ENCODE measurements at regions not wholly inside any gene's neighbourhood (a gene's known extent, or its start where the extent isn't known, plus 50 kb on each side); places are given as distances from the start of the nearest gene placed in this dataset.

DNA sequence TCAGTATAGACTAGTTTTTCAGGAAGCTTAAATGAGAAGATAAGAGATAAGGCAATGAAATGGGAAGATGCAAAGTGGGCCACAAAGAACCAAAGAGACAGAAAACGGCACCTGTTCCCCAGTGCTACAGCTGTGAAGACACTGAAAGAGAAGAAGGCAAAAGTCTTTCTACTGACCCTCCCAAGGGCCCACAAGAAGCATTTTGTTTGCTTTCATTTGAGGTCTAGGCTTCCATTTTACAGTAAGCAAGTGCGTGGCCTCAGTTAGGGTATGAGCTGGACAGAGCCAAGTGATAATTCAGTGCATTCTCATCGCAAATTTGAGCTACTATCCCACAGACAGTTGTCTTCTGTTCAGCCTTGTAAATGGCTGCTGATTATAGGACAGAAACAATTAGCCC is 53.4 kb upstream of the STK17B start:
- H3K9me3 Mint-ChIP-seq, result no peaks in the 10 kb centered on the region
- H3K27ac Mint-ChIP-seq, result peak overlapping the region in 2 of 6 donors; percentile 21 to 35
- peaks cover 10 to 24% of the 10 kb centered on the region in 2 donors for H3K4me1 Mint-ChIP-seq
- peaks cover 0 to 3% (median 3%) of the 10 kb centered on the region in 3 donors for H3K27me3 Mint-ChIP-seq (ENCODE audit: low read depth in 3 of 3)
- H3K4me3 Mint-ChIP-seq, result no peak overlapping the region
- peaks cover 0 to 4% (median 3%) of the 10 kb centered on the region in 3 donors for H3K36me3 Mint-ChIP-seq
- no peak for DNase-seq

DNA sequence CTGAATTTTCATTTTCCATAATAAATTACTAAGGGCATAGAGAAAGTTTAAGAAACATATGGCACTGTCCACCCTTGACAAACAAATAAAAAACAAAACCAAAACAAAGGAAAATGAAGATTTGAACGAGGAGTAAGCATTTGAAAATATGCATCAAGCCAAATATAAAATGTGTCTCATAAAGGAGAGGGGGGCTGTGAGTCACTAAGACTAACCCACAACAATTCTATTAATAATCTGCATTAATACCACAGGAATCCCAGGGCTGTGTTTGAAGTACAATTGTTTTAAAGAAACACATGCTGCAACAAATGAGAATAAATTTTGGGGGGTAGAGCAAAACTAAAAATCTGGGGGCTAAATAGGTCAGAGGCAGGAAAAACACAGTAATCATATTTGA is 53.8 kb upstream of the STK17B start:
- peaks cover 11 to 28% of the 10 kb centered on the region in 2 donors for H3K4me1 Mint-ChIP-seq
- peaks cover 0 to 3% (median 3%) of the 10 kb centered on the region in 3 donors for H3K27me3 Mint-ChIP-seq (ENCODE audit: low read depth in 3 of 3)
- H3K9me3 Mint-ChIP-seq, result no peaks in the 10 kb centered on the region
- DNase-seq, result no peak
- H3K4me3 Mint-ChIP-seq, result no peak overlapping the region
- H3K27ac Mint-ChIP-seq, result peak overlapping the region in 3 of 6 donors; percentile 3 to 35 (median 6)
- H3K36me3 Mint-ChIP-seq, result peaks cover 0 to 4% (median 3%) of the 10 kb centered on the region in 3 donors

DNA sequence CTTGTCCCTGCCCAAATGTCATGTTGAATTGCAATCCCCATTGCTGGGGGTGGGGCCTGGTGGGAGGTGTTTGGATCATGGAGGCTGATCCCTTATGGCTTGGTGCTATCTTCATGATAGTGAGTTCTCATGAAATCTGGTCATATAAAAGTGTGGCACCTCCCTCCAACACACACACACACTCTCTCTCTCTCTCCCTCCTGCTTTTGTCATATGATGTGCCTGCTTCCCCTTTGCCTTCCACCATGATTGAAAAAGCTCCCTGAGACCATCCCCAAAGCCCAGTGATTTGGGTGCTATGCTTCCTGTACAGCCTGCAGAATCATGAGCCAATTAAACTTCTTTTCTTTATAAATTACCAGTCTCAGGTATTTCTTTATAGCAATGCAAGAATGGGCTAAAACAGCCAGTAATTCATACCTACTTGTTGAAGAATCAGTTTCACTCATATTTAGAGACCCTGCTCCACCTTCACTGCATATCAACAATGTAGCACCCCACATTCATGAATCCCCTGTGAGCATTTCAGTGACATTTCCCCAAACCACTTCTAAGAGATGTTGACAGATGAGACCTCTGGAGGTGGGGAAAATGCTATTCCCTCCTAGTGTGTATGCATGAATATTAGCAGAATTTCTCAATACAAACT is 54.8 kb upstream of the STK17B start:
- Mint-ChIP-seq H3K9me3 (no peaks in the 10 kb centered on the region), H3K36me3 (peaks cover 0 to 4% (median 3%) of the 10 kb centered on the region in 3 donors), H3K27me3 (ENCODE audit: low read depth in 3 of 3) (peaks cover 0 to 3% (median 1%) of the 10 kb centered on the region in 3 donors), H3K4me1 (peaks cover 13 to 32% of the 10 kb centered on the region in 2 donors), H3K27ac (peak overlapping the region in 1 of 6 donors; percentile 65), H3K4me3 (no peak overlapping the region)
- no peak for DNase-seq

DNA sequence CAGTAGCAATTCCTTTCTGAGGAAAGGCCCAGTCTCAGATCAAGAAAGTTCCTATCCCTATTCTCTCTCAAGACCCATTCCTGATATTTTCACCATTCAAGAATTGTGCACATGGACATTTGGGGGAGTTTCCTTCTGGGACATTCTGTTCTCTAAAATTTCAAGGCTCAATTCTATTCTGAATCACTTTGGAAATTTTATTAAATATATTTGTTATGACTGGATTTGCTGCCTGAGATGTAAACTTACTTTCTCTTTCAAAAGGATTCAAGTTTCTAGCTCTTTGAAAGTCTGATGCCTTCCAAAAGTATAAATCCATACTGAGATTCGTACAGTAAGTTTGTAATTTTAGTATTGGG is 55.3 kb upstream of the STK17B start:
- H3K27me3 Mint-ChIP-seq (ENCODE audit: low read depth in 3 of 3), result peaks cover 0 to 3% (median 1%) of the 10 kb centered on the region in 3 donors
- H3K27ac Mint-ChIP-seq, result no peak overlapping the region
- DNase-seq, result no peak
- no peak overlapping the region for H3K4me3 Mint-ChIP-seq
- H3K9me3 Mint-ChIP-seq, result no peaks in the 10 kb centered on the region
- peaks cover 0 to 4% (median 3%) of the 10 kb centered on the region in 3 donors for H3K36me3 Mint-ChIP-seq
- H3K4me1 Mint-ChIP-seq, result peaks cover 14 to 32% of the 10 kb centered on the region in 2 donors

DNA sequence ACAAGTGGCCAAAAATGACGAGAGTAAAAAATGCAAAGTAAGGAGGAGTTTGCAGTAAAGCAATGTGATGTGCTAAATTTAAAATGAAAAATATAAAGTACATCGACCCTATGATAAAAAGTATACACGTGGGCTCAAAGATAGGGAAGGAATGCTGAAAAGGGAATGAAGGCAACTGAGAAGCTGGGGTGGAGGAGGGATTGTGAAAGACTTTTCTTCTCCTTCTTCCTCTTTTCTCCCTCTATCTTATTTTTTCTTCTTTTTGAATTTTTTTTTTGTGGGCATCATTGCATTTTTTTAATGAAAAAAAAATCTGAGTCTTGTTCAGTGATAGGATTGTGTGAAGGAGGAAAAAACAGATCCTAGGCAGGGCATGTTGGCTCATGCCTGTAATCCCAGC is 57.6 kb upstream of the STK17B start:
- H3K27me3 Mint-ChIP-seq (ENCODE audit: low read depth in 3 of 3), result peaks cover 0 to 3% (median 1%) of the 10 kb centered on the region in 3 donors
- H3K36me3 Mint-ChIP-seq, result peaks cover 0 to 4% (median 3%) of the 10 kb centered on the region in 3 donors
- H3K27ac Mint-ChIP-seq, result peak overlapping the region in 5 of 6 donors; percentile 11 to 80 (median 51)
- H3K9me3 Mint-ChIP-seq, result no peaks in the 10 kb centered on the region
- no peak overlapping the region for H3K4me3 Mint-ChIP-seq
- peaks cover 28 to 51% of the 10 kb centered on the region in 2 donors for H3K4me1 Mint-ChIP-seq
- DNase-seq, result no peak

DNA sequence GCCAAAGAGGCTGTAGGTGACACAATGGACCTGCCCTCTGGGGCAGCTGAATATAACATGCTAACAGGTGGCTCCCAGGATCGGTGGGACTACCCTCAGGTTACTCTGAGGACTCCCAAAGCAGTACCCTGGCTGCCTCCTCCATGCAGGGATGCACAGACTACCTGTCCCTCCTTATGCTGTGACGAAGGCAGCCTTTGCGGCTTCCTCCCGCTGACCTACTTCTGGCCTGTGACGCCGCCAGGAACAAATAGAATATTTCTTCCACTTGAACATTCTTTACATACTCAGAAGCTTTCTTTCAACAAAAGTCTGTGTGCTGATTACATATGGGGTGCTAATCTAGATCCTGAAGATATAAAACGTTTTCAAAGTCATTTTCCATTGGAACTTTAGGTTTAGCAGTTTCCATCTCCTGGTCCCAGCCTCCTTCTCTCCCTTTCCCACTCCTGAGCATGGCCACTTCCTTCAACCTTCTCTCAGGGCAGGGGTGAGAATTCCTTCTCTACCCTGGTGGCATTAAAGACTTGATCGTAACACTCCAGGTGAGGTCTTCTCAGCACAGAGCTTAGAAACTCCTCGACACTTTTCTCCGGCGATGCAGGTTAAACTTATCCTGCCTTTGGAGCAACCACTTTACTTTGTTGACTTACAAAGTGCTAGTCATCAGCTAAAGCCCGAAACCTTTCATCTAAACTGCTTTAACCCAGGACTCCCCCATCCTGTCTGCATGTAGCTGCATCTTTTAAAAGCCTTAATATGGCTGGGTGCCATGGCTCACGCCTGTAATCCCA is 58.9 kb upstream of the STK17B start:
- DNase-seq, result peak; percentile 37 to 51 (median 37)
- Mint-ChIP-seq H3K27me3 (ENCODE audit: low read depth in 3 of 3) (peaks cover 0 to 3% (median 3%) of the 10 kb centered on the region in 3 donors), H3K4me3 (peak overlapping the region in 4 of 5 donors; percentile 8 to 32 (median 15)), H3K4me1 (peaks cover 38 to 52% of the 10 kb centered on the region in 2 donors), H3K36me3 (peaks cover 0 to 4% (median 3%) of the 10 kb centered on the region in 3 donors), H3K9me3 (no peaks in the 10 kb centered on the region), H3K27ac (peak overlapping the region; percentile 29 to 91 (median 83))

DNA sequence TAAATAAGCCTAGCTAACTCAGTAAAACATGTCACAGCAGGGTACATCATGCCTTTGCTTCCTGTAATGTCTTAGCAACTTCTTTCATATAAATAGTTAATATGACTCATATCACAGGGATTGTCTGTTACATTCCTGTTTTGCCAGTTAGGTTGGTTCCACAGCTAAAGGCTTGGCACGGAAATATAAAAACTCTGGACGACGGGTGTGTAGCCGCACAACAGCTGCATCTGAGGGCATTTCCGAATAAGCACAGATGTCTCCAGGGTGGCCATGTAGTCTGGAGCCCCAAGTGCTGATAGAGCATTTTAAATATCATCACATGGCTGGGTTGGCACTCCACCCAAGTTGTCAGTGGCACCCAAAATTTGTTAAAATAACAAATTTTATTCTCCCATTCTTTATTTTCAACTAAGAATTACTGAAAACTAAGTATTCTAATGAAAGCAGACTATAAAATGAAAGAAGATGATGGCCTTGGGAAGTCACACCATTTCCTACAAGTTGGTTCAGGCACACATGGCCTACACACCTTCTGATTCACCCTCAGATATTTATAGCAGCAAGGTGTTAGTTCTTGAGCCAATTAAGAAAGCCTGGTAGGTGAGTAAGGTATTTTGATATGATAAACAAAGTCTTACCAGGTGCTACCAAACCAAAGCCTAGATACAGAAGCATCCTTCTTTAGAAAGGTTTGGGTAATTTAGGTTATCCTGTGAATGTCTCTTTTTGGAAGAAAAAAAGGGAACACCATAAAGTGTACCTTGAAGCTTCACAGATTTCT is 61.8 kb upstream of the STK17B start:
- Mint-ChIP-seq H3K4me3 (peak overlapping the region in 2 of 5 donors; percentile 30 to 58), H3K27ac (peak overlapping the region; percentile 78 to 92 (median 89))

DNA sequence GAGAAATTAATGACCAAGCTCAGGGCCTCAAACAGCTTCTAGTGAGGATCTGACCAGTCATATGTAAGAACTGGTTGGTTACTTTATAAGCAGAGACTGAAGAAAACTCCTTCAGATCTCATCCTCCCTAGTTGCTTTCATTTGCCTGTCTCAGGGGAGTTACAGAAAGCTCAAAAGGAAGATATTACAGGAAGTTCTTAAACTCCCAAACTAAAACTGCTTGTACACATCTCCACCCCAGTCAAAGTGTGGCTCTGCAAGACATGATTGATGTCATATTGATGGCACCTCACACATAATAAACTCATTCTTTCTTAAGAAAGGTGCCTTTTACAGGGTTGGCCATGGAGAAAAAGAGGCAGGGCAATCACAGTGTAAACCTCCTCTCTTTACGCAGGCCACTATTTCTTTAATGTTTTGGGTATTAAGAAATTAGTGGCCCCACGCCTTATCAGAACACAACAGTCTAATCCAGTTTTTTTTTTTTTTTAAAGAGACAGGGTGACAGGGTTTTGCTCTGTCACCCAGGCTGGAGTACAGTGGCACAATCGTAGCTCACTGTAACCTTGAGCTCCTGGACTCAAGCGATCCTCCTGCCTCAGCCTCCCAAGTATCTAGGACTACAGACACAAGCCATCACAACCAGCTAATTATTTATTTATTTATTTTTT is 62.6 kb upstream of the STK17B start:
- H3K9me3 Mint-ChIP-seq, result no peaks in the 10 kb centered on the region
- H3K27ac Mint-ChIP-seq, result peak overlapping the region; percentile 78 to 92 (median 89)
- H3K27me3 Mint-ChIP-seq (ENCODE audit: low read depth in 3 of 3), result peaks cover 0 to 3% (median 2%) of the 10 kb centered on the region in 3 donors
- no peak for DNase-seq
- peak overlapping the region; percentile 18 to 58 (median 30) for H3K4me3 Mint-ChIP-seq
- H3K36me3 Mint-ChIP-seq, result peaks cover 0 to 5% (median 0%) of the 10 kb centered on the region in 3 donors
- peaks cover 66 to 77% of the 10 kb centered on the region in 2 donors for H3K4me1 Mint-ChIP-seq

More for the DNA sequence above, 61.8 kb upstream of the STK17B start:
- Mint-ChIP-seq H3K36me3 (peaks cover 0 to 2% (median 0%) of the 10 kb centered on the region in 3 donors), H3K27me3 (ENCODE audit: low read depth in 3 of 3) (peaks cover 0 to 3% (median 2%) of the 10 kb centered on the region in 3 donors), H3K4me1 (peaks cover 59 to 70% of the 10 kb centered on the region in 2 donors), H3K9me3 (no peaks in the 10 kb centered on the region)
- no peak for DNase-seq

DNA sequence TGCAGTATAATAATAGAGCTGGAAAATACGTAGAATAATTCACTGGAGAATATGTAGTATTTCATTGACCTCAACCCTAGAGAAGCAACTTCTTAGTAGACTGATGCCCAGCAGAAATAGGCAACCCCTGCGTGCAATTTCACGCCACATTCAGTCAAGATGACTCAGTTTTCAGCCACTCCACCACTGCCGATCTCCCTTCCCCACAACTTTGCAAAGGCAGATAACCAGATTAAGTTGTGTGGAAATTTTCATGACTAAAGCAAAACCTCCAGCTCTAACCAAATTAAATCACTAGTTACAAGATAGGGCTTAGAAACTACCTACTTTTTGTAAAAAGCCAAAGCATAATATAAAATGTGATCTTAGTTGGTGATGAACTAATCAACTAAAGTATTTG is 63.3 kb upstream of the STK17B start:
- Mint-ChIP-seq H3K9me3 (no peaks in the 10 kb centered on the region), H3K4me1 (peaks cover 74 to 84% of the 10 kb centered on the region in 2 donors), H3K27me3 (ENCODE audit: low read depth in 3 of 3) (peaks cover 0 to 3% (median 2%) of the 10 kb centered on the region in 3 donors), H3K27ac (peak overlapping the region; percentile 79 to 92 (median 88)), H3K4me3 (peak overlapping the region; percentile 18 to 69 (median 59)), H3K36me3 (peaks cover 0 to 5% (median 0%) of the 10 kb centered on the region in 3 donors)
- peak; percentile 47 to 61 (median 48) for DNase-seq

DNA sequence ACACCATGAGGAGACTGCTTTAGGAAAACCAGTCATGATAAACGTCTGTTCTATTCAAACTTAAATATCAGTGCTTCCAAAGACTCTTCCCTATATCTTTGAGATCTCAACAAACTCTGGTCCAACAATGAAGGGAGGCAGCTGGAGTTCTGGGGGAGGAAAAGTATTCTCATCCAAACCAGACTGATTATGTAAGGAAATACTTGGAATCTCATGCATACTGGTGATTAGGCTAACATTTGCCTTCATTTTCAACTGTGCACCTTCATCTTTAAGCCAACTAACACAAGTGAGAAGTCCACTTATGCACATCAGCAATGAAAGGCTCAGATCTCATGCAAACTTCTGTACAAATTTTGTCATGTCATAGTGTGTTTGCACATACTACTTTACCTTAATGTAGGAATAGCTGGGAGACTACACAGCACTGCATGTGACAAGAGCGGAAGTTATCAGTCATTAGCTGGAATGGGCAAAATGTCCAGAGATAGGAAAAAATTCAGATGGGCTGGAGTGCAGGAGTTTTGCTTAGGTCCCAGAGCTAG is 67.5 kb upstream of the STK17B start:
- peaks cover 5 to 9% (median 9%) of the 10 kb centered on the region in 3 donors for H3K27me3 Mint-ChIP-seq (ENCODE audit: low read depth in 3 of 3)
- H3K36me3 Mint-ChIP-seq, result peaks cover 0 to 5% (median 0%) of the 10 kb centered on the region in 3 donors
- no peaks in the 10 kb centered on the region for H3K9me3 Mint-ChIP-seq
- H3K4me3 Mint-ChIP-seq, result peak overlapping the region; percentile 25 to 86 (median 74)
- H3K27ac Mint-ChIP-seq, result peak overlapping the region; percentile 94 to 100 (median 98)
- DNase-seq, result no peak
- H3K4me1 Mint-ChIP-seq, result peaks cover 87 to 89% of the 10 kb centered on the region in 2 donors

DNA sequence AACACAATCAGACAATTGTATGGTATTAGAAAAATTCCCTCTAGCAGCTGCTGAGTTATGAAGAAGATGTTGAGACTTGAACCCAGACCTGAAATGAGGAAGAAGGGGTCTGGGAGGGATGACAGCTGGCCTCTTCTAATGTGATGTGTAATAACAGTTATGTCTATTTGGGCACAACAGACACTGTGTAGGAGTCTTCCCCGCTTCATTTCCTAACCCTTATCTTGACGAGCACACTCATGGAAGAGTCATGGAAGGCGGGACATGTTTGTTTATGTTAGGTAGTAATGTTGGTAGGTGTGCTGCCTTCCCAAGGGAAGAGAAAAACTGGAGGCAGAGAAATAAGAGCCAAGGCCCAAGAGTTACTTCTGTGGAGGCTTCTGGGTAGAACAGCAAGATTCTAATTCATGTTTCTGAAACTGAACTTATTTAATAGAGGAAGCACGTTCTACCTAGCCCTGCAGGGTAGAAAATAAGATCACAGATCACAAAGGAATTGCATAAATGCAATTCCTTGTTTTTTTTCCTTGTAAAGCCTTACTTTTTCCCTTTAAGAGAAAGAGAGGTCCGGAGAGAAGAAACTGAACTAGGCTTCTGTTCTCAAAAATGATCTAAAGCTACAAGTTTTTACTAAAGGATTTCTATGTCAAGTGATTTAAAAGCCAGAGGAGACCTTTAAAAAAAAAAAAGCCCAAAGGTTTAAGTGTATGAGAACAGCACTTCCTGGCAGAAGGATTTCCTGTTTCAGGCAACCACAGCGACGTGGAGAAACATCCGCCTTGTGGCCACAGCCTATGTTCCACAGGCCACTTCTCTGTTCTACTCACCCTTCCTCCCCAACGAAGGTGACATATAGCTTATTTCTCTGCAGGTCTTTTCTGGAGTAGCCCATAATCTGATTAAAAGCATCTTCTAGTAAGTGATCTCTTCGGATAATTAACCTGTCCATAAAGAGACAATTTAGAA is 68.5 kb upstream of the STK17B start:
- DNase-seq, result peak; percentile 87 to 89 (median 88)
- peaks cover 6 to 9% (median 7%) of the 10 kb centered on the region in 3 donors for H3K27me3 Mint-ChIP-seq (ENCODE audit: low read depth in 3 of 3)
- no peaks in the 10 kb centered on the region for H3K9me3 Mint-ChIP-seq
- peaks cover 0 to 5% (median 0%) of the 10 kb centered on the region in 3 donors for H3K36me3 Mint-ChIP-seq
- peak overlapping the region; percentile 59 to 86 (median 74) for H3K4me3 Mint-ChIP-seq
- peaks cover 77 to 84% of the 10 kb centered on the region in 2 donors for H3K4me1 Mint-ChIP-seq
- peak overlapping the region; percentile 94 to 100 (median 98) for H3K27ac Mint-ChIP-seq

DNA sequence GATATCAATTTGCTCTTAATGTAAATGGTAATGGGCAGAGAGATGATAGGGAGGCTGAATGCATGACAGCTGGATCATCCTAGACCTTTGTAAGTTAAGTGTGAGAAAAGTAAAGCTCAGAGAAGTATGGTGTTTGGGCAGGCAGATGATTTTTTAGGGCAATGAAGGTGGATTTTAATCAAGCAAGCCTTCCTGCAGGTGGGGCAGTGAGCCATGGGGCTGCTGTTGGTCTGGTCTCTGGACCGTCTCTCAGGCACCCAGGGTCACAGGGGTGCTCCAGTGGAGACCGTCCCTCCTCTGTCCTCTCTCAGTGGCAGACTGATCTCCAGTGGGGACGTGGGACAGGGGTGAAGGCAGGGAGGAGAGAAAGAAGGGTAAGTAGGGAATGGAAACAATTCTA is 69.8 kb upstream of the STK17B start:
- Mint-ChIP-seq H3K4me1 (peaks cover 73 to 74% of the 10 kb centered on the region in 2 donors), H3K27ac (peak overlapping the region; percentile 90 to 98 (median 96)), H3K9me3 (no peaks in the 10 kb centered on the region), H3K27me3 (ENCODE audit: low read depth in 3 of 3) (peaks cover 7 to 9% (median 7%) of the 10 kb centered on the region in 3 donors), H3K36me3 (peaks cover 0 to 5% (median 0%) of the 10 kb centered on the region in 3 donors), H3K4me3 (peak overlapping the region; percentile 47 to 86 (median 62))
- DNase-seq, result no peak

Measured in immature natural killer cell (primary cell).